HepG2 (cell line): ENCODE measurements at regions not wholly inside any gene's neighbourhood (a gene's known extent, or its start where the extent isn't known, plus 50 kb on each side); places are given as distances from the start of the nearest gene placed in this dataset.
A peak's percentile ranks its signal among the peaks of the same experiment; 100 is the strongest.
"Not testable (repeated sequence)": the region's sequence is repeated elsewhere in the genome, so short reads cannot be mapped to it uniquely, and the experiment has no call there.

Experiments
- ATAC-seq: fragments of 200-7000 bp; cut with Tn5 transposase; 3 replicates; pipeline ENCODE4 v1.9.1; 2020; ENCODE audit warnings: mild to moderate bottlenecking, moderate library complexity
- BruUV-seq: library from RNA; stranded (reverse); fragments of 400-500 nt; replicated peaks from 2 replicates; lab custom pipeline; 2021; lab: Mats Ljungman, UMichigan
- CTCF ChIA-PET: fragments of 300-600 bp; formaldehyde crosslinking; extraction: SDS; loops from one replicate; lab custom pipeline; 2021; ENCODE audit warnings: low total read pairs, inconsistent platforms, low intra/inter-chr PET ratio; lab: Yijun Ruan, JAX
- POLR2A ChIA-PET: fragments of 350-600 bp; sonication (Branson Sonifier 250); formaldehyde crosslinking; loops from one replicate; lab custom pipeline; 2020; ENCODE audit warnings: antibody characterized with exemption, inconsistent platforms; lab: Yijun Ruan, JAX
- DNase-seq: peaks from one replicate; pipeline ENCODE4 v3.0.0-alpha.2; 2015; ENCODE audit warnings: low spot score
- FAIRE-seq: peaks from 3 replicates; lab custom pipeline; 2011; peaks lifted over from hg19 to GRCh38; lab: Jason Lieb, UNC
- H2AFZ ChIP-seq: one replicate; pipeline ENCODE4 v1.6.1; 2011; ENCODE audit warnings: low read length, inconsistent platforms
- H3K27ac ChIP-seq: fragments of 300-600 bp; 3 replicates; pipeline ENCODE4 v1.8.0; 2011; ENCODE audit warnings: mixed run types, mild to moderate bottlenecking, mixed read lengths, low read length, inconsistent platforms; ENCODE audit not compliant: insufficient read depth; ENCODE audit errors: extremely low read length
- H3K27me3 ChIP-seq, 2 experiments: fragments of 200-600 bp in 1 of 2; 2 replicates in 1 of 2; 3 replicates in 1 of 2; pipeline versions ENCODE4 v1.6.0 to v1.8.0; 2011; ENCODE audit warnings: low read length in 2 of 2, mild to moderate bottlenecking in 2 of 2, moderate library complexity in 2 of 2, inconsistent platforms in 1 of 2; ENCODE audit not compliant: insufficient read depth in 2 of 2, control insufficient read depth in 1 of 2
- H3K36me3 ChIP-seq, 2 experiments: fragments of 200-600 bp in 1 of 2; replicated peaks in 1 of 2; 2 replicates in 1 of 2; 3 replicates in 1 of 2; pipeline versions ENCODE4 v1.5.1 to v1.8.0; 2011; ENCODE audit warnings: low read length in 2 of 2, inconsistent platforms in 1 of 2; ENCODE audit not compliant: insufficient read depth in 2 of 2, control insufficient read depth in 1 of 2
- H3K4me1 ChIP-seq: 2 replicates; pipeline ENCODE4 v1.5.1; 2012; ENCODE audit warnings: low read length, inconsistent platforms; ENCODE audit not compliant: insufficient read depth
- H3K4me2 ChIP-seq: 2 replicates; pipeline ENCODE4 v1.6.0; 2011; ENCODE audit warnings: low read depth, low read length, inconsistent platforms
- H3K4me3 ChIP-seq, 3 experiments: fragments of 200-600 bp in 1 of 3; sonication (generic), shearing (Covaris generic) in 1 of 3; replicated peaks in 1 of 3; 2 replicates each; pipeline ENCODE4 v1.5.1; 2011 to 2016; ENCODE audit warnings: low read length in 3 of 3, inconsistent platforms in 2 of 3, low read depth in 2 of 3, mild to moderate bottlenecking in 2 of 3, control low read depth in 1 of 3, mixed read lengths in 1 of 3; ENCODE audit not compliant: insufficient read depth in 1 of 3
- H3K79me2 ChIP-seq: one replicate; pipeline ENCODE4 v1.6.1; 2011; ENCODE audit warnings: low read length, inconsistent platforms; ENCODE audit not compliant: insufficient read depth
- H3K9ac ChIP-seq: 2 replicates; pipeline ENCODE4 v1.6.0; 2011; ENCODE audit warnings: mild to moderate bottlenecking, low read depth, low read length, inconsistent platforms; ENCODE audit not compliant: insufficient read depth
- H3K9me3 ChIP-seq: 2 replicates; pipeline ENCODE4 v1.5.1; 2012; ENCODE audit warnings: mild to moderate bottlenecking, low read length
- H4K20me1 ChIP-seq: 2 replicates; pipeline ENCODE4 v1.6.0; 2011; ENCODE audit warnings: inconsistent platforms, mild to moderate bottlenecking, low read length, moderate library complexity; ENCODE audit not compliant: insufficient read depth
- ARID5B ChIP-seq: IDR thresholded peaks from 2 replicates; pipeline ENCODE4 v1.4.0; 2020; ENCODE audit warnings: mild to moderate bottlenecking, missing genetic modification reagents
- CREB1 ChIP-seq, 2 experiments: fragments of 450-650 bp in 1 of 2; IDR thresholded peaks; 2 replicates each; pipeline ENCODE4 v1.6.1; 2016 to 2017; ENCODE audit warnings: control low read depth in 1 of 2, mild to moderate bottlenecking in 1 of 2, missing compliant biosample characterization in 1 of 2, missing genetic modification characterization in 1 of 2
- GPN1 ChIP-seq: sonication (generic); formaldehyde crosslinking; IDR thresholded peaks from 2 replicates; pipeline ENCODE4 v1.5.1; 2020; ENCODE audit warnings: missing genetic modification reagents, borderline replicate concordance
- MTERF4 ChIP-seq: sonication (generic); formaldehyde crosslinking; IDR thresholded peaks from 2 replicates; pipeline ENCODE4 v1.8.0; 2023; ENCODE audit warnings: mild to moderate bottlenecking, missing genetic modification reagents
- PAXIP1 ChIP-seq: sonication (generic); formaldehyde crosslinking; conservative IDR thresholded peaks from 2 replicates; pipeline ENCODE4 v1.4.0; 2020; ENCODE audit warnings: mild to moderate bottlenecking, missing genetic modification reagents, moderate library complexity
- ZNF768 ChIP-seq: sonication (generic); formaldehyde crosslinking; IDR thresholded peaks from 2 replicates; pipeline ENCODE4 v1.4.0; 2020; ENCODE audit warnings: missing genetic modification reagents
- WGBS: methylation state at CpG from one replicate; pipeline ENCODE4 v1.1.6; 2017; ENCODE audit warnings: low lambda C conversion rate; 5-methylcytosine and 5-hydroxymethylcytosine counted together
- in situ Hi-C: cut with HindIII; loops from 2 replicates; pipeline ENCODE4 v1.10.0; 2017; ENCODE audit warnings: low pct_unique_long_range_greater_than_20kb; ENCODE audit not compliant: extremely low pct_ligation_motif_present
- intact Hi-C: fragments of 100-400 bp; cut with micrococcal nuclease; formaldehyde crosslinking; loops from one replicate; pipeline ENCODE4 v1.10.0; 2022; ENCODE audit not compliant: unreplicated experiment

DNA sequence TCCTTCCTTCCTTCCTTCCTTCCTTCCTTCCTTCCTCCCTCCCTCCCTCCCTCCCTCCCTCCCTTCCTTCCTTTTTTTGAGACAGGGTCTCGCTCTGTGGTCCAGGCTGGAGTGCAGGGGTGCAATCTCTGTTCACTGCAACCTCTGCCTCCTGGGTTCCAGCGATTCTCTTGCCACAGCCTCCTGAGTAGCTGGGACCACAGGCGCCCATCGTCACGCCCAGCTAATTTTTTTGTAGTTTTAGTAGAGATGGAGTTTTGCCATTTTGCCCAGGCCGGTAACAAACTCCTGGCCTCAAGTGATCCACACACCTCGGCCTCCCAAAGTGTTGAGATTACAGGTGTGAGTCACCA is 50.9 kb downstream of the SMIM38 start:
- intact Hi-C loops, FAIRE-seq, ATAC-seq, H3K9ac ChIP-seq, in situ Hi-C loops, H3K27ac ChIP-seq, H3K4me3 ChIP-seq, CTCF ChIA-PET, H3K4me2 ChIP-seq, POLR2A ChIA-PET, H3K79me2 ChIP-seq, DNase-seq, BruUV-seq, H4K20me1 ChIP-seq, H2AFZ ChIP-seq, H3K9me3 ChIP-seq, H3K36me3 ChIP-seq: not testable (repeated sequence)
- Histone ChIP-seq H3K27me3 (peaks cover 7 to 31% of the 10 kb centered on the region in 2 experiments), H3K4me1 (peaks cover 31% of the 10 kb centered on the region)
- 23% methylated on average over 7 of the region's 7 CpGs for WGBS

GRCh38 chr11:69207165-69207889 is 51.6 kb downstream of the SMIM38 start:
- peak; percentile 53; the same call in 1 of the 2 replicates for TF ChIP-seq CREB1 (IDR thresholded peaks at IDR 0.05)
- no peak for TF ChIP-seq CREB1 (CRISPR knock-in tag; IDR thresholded peaks at IDR 0.05)
- no peak for TF ChIP-seq MTERF4 (CRISPR knock-in tag)
- peak; percentile 88 for TF ChIP-seq ZNF768 (CRISPR knock-in tag)
- no peak for TF ChIP-seq PAXIP1 (CRISPR knock-in tag)
- no peak for TF ChIP-seq GPN1 (CRISPR knock-in tag)
- TF ChIP-seq ARID5B (CRISPR knock-in tag): no peak
- TF ChIP-seq, all 625 proteins: peak for 2
- Histone ChIP-seq H3K4me2 (no peak overlapping the region), H3K9ac (no peak overlapping the region), H3K27me3 (peaks cover 7 to 26% of the 10 kb centered on the region in 2 experiments), H3K36me3 (no peaks in the 10 kb centered on the region), H3K79me2 (no peaks in the 10 kb centered on the region), H4K20me1 (no peaks in the 10 kb centered on the region), H2AFZ (no peak overlapping the region), H3K4me1 (peaks cover 31% of the 10 kb centered on the region), H3K9me3 (no peaks in the 10 kb centered on the region), H3K4me3 (no peak overlapping the region), H3K27ac (no peak overlapping the region)
- CTCF ChIA-PET: no interaction called here
- DNase-seq: no peak
- FAIRE-seq: no peak
- ATAC-seq: no peak
- 26% methylated on average over 6 of the region's 14 CpGs for WGBS
- POLR2A ChIA-PET: no interaction called here
- intact Hi-C loops: no loop called here
- BruUV-seq: no TSS peak
- in situ Hi-C loops: no loop called here
